ENCODE measurements at regions not wholly inside any gene's neighbourhood (a gene's known extent, or its start where the extent isn't known, plus 50 kb on each side); places are given as distances from the start of the nearest gene placed in this dataset.

GRCh38 chr2:34997779-34998178 is 1357.8 kb upstream of the CRIM1 start:
- TF ChIP-seq CHD2 (IDR thresholded peaks at IDR 0.05; ENCODE audit: borderline replicate concordance, low read depth, low read length) (no peak), YBX1 (IDR thresholded peaks at IDR 0.05) (no peak)

Data from GM12878 (cell line).